GM19238 (cell line): ENCODE measurements at regions not wholly inside any gene's neighbourhood (a gene's known extent, or its start where the extent isn't known, plus 50 kb on each side); places are given as distances from the start of the nearest gene placed in this dataset.

ENCODE experiments used
- DNase-seq: peaks from one replicate; pipeline ENCODE4 v3.0.0; 2011; ENCODE audit warnings: low spot score; ENCODE audit not compliant: insufficient read length

DNA sequence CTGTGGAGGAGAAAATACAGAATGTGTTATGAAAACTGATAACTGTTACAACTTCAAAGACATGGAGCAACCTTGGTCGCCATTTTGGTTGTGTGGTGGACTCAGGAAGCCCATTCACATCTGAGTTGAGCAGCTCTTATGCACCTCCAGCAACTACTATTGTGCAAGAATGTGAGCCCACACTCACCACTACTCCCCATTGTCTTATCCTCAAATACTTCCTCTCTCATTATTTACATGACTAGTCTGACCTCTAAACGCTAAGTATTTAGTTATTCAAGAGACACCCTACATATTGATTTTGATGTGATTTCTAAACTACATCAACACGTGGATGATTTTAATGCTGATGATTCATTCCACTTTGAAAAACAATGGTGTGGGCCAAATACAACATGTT is 516.6 kb upstream of the CLINT1 start:
- DNase-seq: no peak

- DNase-seq: no peak
These were observed 514.9 kb upstream of the CLINT1 start for GRCh38 chr5:158373608-158374395.

DNA sequence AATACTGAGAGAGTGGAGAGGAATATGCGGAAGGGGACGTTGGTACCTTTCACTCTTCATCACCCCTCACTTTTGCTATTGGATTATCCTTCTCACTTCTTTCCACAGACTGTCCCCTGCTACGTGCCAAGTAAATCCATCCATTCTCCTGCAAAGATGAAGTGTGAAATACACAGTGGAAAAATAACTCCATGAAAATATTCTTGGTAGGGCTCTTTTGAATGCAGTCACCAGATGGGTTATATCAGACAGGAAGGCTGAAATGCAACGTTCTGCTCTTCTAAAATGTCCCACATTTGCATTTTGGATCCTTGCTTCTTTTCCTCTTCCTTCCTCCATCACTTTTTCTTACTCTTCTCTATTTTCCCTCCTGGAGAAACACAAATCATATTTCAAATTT is 510.3 kb upstream of the CLINT1 start:
- DNase-seq: no peak

DNA sequence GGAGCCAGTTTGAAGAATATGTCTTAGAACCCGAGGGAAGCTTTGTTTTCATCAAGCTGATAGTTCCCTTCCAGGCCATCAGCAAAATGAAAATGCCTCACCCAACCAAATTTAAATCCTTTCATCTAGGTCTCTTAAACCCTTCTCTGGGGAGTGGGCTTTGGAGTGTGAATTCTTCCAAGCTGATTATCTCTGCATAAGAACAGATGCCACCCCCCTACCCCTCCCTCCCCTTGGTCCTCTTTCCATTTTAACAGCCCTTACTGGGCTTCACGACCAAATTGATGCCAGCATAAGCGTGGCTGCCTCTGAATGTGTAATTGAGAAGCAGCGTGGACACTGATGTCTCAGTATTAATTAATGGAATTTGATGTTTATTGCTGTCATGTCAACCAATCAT is 509.7 kb upstream of the CLINT1 start:
- DNase-seq: no peak

- no peak for DNase-seq
These were observed 505.4 kb upstream of the CLINT1 start for GRCh38 chr5:158364367-158364766.

DNA sequence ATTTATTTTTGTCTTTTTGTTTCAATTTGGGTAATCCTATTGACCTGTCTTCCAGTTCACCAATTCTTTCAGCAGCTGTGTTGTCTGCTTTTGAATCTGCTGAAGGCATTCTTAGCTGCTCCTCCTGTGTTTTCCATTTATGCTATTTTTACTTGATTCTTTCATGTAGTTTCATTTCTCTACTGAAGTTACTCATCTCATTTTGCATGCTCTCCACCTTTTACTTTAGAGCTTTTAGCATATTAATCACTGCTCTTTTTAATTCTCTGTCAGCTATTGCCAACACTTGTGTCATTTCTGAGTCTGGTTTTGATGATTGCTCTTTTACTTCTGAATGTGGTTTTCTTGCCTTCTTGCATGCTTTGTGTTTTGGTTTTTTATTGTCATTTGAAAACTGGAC is 496.0 kb upstream of the CLINT1 start:
- no peak for DNase-seq

- DNase-seq: no peak
These were observed 492.7 kb upstream of the CLINT1 start for GRCh38 chr5:158351485-158352125.

- no peak for DNase-seq
These were observed 491.0 kb upstream of the CLINT1 start for GRCh38 chr5:158349987-158350386.

DNA sequence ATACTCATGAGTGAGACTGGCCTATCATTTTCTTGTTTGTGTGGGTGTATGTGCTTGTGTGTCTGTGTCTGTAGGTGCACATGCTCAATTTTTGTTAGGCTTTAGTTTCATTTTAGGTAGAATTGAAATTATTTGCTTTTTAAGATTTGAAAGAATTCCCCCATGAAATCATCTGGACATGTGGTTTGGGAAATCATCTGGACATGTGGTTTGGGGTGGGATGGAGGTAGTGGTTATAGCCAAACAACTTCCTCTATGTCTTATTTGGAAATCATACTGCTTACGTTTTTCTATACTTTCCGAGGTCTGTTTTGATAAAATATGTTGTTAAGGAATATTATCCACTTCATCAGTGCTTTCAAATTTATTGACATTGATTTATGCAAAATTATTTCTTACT is 485.4 kb upstream of the CLINT1 start:
- DNase-seq: no peak

- no peak for DNase-seq
These were observed 481.7 kb upstream of the CLINT1 start for GRCh38 chr5:158340608-158341007.

GRCh38 chr5:158326256-158326655 is 467.3 kb upstream of the CLINT1 start:
- DNase-seq: no peak

- no peak for DNase-seq
These were observed 465.3 kb upstream of the CLINT1 start for GRCh38 chr5:158324236-158324635.

GRCh38 chr5:158322620-158323019 is 463.7 kb upstream of the CLINT1 start:
- DNase-seq: no peak

DNA sequence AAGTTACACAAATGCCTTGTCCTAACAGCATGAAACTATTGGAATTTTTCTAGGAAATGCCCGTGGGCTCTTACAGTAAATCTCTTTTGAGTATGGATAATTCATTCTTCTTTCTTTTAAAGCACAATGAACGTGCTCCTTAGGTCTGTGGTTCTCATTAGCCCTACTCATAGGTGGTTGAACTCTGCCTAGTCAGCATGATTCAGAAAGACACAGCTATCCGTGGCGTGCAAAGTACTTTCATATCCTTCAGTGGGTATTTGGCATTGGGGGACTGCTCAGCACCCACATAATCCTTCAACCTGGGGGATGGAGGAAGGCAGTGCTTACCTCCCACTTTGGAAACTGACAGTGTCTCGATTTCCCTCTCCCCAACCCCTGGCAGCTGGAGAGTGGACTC is 462.0 kb upstream of the CLINT1 start:
- DNase-seq: no peak

DNA sequence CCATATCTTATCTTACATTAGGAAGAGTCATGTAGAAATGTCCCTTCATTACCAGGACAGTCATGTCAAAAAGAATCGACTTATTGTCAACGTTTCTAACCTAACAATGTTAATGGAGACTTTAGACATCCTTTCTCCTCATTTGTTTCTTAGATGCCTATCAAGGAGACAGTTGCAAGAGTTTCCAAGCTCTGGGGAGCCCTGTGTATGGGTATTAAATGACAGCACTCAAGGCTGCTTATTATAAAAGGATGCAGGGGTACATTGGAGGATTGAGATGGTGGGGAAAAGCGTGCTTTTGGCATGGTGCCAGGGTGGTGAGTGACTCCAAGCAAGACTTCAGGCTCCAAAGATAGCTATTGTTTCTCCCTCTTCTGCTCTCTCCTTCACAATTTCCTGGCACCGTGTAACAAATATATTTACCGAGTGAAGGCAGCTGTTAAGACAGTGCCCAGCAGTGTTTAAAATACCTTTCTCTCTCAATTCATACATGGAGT is 461.3 kb upstream of the CLINT1 start:
- DNase-seq: no peak

GRCh38 chr5:158317507-158317906 is 458.6 kb upstream of the CLINT1 start:
- DNase-seq: no peak

GRCh38 chr5:158313733-158314464 is 455.0 kb upstream of the CLINT1 start:
- no peak for DNase-seq

GRCh38 chr5:158313027-158313732 is 454.2 kb upstream of the CLINT1 start:
- no peak for DNase-seq

- no peak for DNase-seq
These were observed 450.3 kb upstream of the CLINT1 start for GRCh38 chr5:158309088-158309807.

GRCh38 chr5:158308429-158309025 is 449.6 kb upstream of the CLINT1 start:
- DNase-seq: no peak

DNA sequence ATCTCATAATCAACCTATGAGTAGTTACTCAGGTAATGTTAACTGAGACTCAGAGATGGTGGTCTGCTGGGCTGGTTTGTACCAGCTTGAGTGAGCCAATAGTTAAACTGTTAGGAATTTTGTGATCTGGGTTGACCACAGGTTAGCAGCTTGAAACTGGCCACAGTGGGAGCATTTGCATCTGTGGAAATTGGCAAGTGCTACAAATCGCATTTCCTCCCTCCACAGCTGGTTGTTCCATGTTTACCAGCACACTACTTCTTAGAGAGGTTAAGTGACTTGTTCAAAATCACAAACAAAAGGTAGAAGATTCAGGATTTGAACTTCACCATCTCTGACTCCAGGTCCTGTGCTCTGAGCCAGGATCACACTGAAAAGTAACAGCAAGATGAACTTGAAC is 446.9 kb upstream of the CLINT1 start:
- DNase-seq: no peak
